ENCODE measurements at regions not wholly inside any gene's neighbourhood (a gene's known extent, or its start where the extent isn't known, plus 50 kb on each side); places are given as distances from the start of the nearest gene placed in this dataset.

DNA sequence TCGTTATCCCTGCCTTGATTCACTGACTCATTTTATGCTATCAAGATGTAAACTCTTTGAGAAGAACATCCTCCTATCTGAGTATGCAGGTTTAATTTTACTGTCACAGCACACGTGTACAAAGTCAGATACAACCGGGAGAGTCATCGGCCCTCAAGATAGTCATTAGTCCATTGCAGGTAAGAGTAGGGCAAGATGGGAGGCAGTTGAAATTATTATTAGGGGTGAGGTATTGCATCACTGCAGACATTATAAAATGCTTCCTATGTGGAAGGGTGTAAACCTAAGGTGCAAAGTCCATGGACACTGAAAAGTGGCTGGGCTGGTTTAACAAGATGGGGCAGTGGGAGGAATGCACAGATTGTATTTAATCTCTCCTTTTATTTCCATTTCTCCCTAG, 113.7 kb downstream of the ARL4A start:
- TF ChIP-seq, protein P1, sequence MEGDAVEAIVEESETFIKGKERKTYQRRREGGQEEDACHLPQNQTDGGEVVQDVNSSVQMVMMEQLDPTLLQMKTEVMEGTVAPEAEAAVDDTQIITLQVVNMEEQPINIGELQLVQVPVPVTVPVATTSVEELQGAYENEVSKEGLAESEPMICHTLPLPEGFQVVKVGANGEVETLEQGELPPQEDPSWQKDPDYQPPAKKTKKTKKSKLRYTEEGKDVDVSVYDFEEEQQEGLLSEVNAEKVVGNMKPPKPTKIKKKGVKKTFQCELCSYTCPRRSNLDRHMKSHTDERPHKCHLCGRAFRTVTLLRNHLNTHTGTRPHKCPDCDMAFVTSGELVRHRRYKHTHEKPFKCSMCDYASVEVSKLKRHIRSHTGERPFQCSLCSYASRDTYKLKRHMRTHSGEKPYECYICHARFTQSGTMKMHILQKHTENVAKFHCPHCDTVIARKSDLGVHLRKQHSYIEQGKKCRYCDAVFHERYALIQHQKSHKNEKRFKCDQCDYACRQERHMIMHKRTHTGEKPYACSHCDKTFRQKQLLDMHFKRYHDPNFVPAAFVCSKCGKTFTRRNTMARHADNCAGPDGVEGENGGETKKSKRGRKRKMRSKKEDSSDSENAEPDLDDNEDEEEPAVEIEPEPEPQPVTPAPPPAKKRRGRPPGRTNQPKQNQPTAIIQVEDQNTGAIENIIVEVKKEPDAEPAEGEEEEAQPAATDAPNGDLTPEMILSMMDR (IDR thresholded peaks at IDR 0.05) = no peak
- TF ChIP-seq EZH2 (IDR thresholded peaks at IDR 0.05; ENCODE audit: borderline replicate concordance, insufficient read depth, low read depth, low read length, poor library complexity, severe bottlenecking) = no peak
